Stimulated activated CD4-positive, alpha-beta T cell treated with anti-CD3 and anti-CD28 coated beads, Interleukin-12 subunit alpha, Interleukin-12 subunit beta, amount 100 ng/mL, for 48 hours (primary cell): ENCODE measurements at regions not wholly inside any gene's neighbourhood (a gene's known extent, or its start where the extent isn't known, plus 50 kb on each side); places are given as distances from the start of the nearest gene placed in this dataset.

Source experiments
- DNase-seq, 3 donors: peaks; one replicate each; pipeline ENCODE4 v3.0.0-alpha.2; 2020; ENCODE audit warnings: low read depth in 2 of 3, low spot score in 1 of 3

GRCh38 chr12:13597837-13598236, 383.6 kb downstream of the GRIN2B start:
- no peak for DNase-seq

GRCh38 chr12:13597166-13597565, 384.2 kb downstream of the GRIN2B start:
- no peak for DNase-seq

GRCh38 chr12:13596714-13597113, 384.7 kb downstream of the GRIN2B start:
- DNase-seq: no peak

- DNase-seq: no peak
Observed at GRCh38 chr12:13595536-13596443, 385.6 kb downstream of the GRIN2B start.

GRCh38 chr12:13594731-13595514, 386.5 kb downstream of the GRIN2B start:
- no peak for DNase-seq

GRCh38 chr12:13592063-13592942, 389.1 kb downstream of the GRIN2B start:
- DNase-seq: no peak

GRCh38 chr12:13591488-13591887, 389.9 kb downstream of the GRIN2B start:
- no peak for DNase-seq

GRCh38 chr12:13591059-13591458, 390.3 kb downstream of the GRIN2B start:
- no peak for DNase-seq

GRCh38 chr12:13588574-13588973, 392.0 kb downstream of the EMP1 start:
- DNase-seq: no peak

GRCh38 chr12:13587721-13588390, 391.3 kb downstream of the EMP1 start:
- DNase-seq: no peak

GRCh38 chr12:13586361-13586760, 389.8 kb downstream of the EMP1 start:
- no peak for DNase-seq

GRCh38 chr12:13584541-13584940, 388.0 kb downstream of the EMP1 start:
- DNase-seq: no peak

GRCh38 chr12:13583630-13584029, 387.1 kb downstream of the EMP1 start:
- no peak for DNase-seq

- DNase-seq: no peak
Observed at GRCh38 chr12:13582421-13582820, 385.9 kb downstream of the EMP1 start.

- no peak for DNase-seq
Observed at GRCh38 chr12:13581031-13581430, 384.5 kb downstream of the EMP1 start.

GRCh38 chr12:13580206-13580605, 383.7 kb downstream of the EMP1 start:
- no peak for DNase-seq

- DNase-seq: no peak
Observed at GRCh38 chr12:13576935-13577500, 380.5 kb downstream of the EMP1 start.

- DNase-seq: no peak
Observed at GRCh38 chr12:13573698-13574321, 377.3 kb downstream of the EMP1 start.

GRCh38 chr12:13571035-13571434, 374.5 kb downstream of the EMP1 start:
- no peak for DNase-seq
